CD14-positive monocyte (primary cell): ENCODE measurements at regions not wholly inside any gene's neighbourhood (a gene's known extent, or its start where the extent isn't known, plus 50 kb on each side); places are given as distances from the start of the nearest gene placed in this dataset.

Experiments used
- DNase-seq, 3 donors: peaks; one replicate each; pipeline ENCODE4 v3.0.0-alpha.2; 2011 to 2022
- H2AFZ ChIP-seq: 2 replicates; pipeline ENCODE4 v1.6.0; 2012; ENCODE audit warnings: mild to moderate bottlenecking, low read depth, low read length, inconsistent platforms; ENCODE audit not compliant: insufficient read depth, poor library complexity, severe bottlenecking
- H3K27ac ChIP-seq, 2 donors: 1 replicate in 1 of 2; 2 replicates in 1 of 2; pipeline ENCODE4 v1.5.1; 2012 to 2013; ENCODE audit warnings: low read length in 2 of 2, control low read depth in 1 of 2, inconsistent platforms in 1 of 2, low read depth in 1 of 2, mild to moderate bottlenecking in 1 of 2
- H3K27me3 ChIP-seq, 2 donors: one replicate each; pipeline versions ENCODE4 v1.6.0 to v1.6.1; 2011 to 2013; ENCODE audit warnings: low read length in 2 of 2; ENCODE audit not compliant: control insufficient read depth in 2 of 2, insufficient read depth in 2 of 2
- H3K36me3 ChIP-seq, 2 donors: replicated peaks in 1 of 2; 1 replicate in 1 of 2; 2 replicates in 1 of 2; pipeline versions ENCODE4 v1.5.1 to v1.6.1; 2012 to 2013; ENCODE audit warnings: low read length in 2 of 2, control low read depth in 1 of 2, inconsistent platforms in 1 of 2, mild to moderate bottlenecking in 1 of 2; ENCODE audit not compliant: insufficient read depth in 2 of 2, control insufficient read depth in 1 of 2
- H3K4me1 ChIP-seq, 2 donors: 1 replicate in 1 of 2; 2 replicates in 1 of 2; pipeline versions ENCODE4 v1.5.1 to v1.6.1; 2012 to 2013; ENCODE audit warnings: low read length in 2 of 2, control low read depth in 1 of 2, inconsistent platforms in 1 of 2, mild to moderate bottlenecking in 1 of 2, moderate library complexity in 1 of 2; ENCODE audit not compliant: insufficient read depth in 2 of 2, control insufficient read depth in 1 of 2
- H3K4me2 ChIP-seq: replicated peaks from 2 replicates; pipeline ENCODE3; 2012; ENCODE audit warnings: low read length, moderate library complexity, mild to moderate bottlenecking; ENCODE audit not compliant: poor library complexity, severe bottlenecking; ENCODE audit errors: extremely low read depth
- H3K4me3 ChIP-seq, 3 experiments: fragments of 200-600 bp in 1 of 3; sonication (generic) in 1 of 3; replicated peaks in 1 of 3; 1 replicate in 2 of 3; 2 replicates in 1 of 3; pipeline ENCODE4 v1.5.1; 2011 to 2013; ENCODE audit warnings: low read length in 3 of 3, mild to moderate bottlenecking in 3 of 3, control low read depth in 2 of 3, low read depth in 2 of 3, inconsistent platforms in 1 of 3, moderate library complexity in 1 of 3
- H3K79me2 ChIP-seq: 2 replicates; pipeline ENCODE4 v1.6.0; 2012; ENCODE audit warnings: mild to moderate bottlenecking, control low read depth, inconsistent platforms, low read length, moderate library complexity; ENCODE audit not compliant: insufficient read depth
- H3K9ac ChIP-seq: 2 replicates; pipeline ENCODE4 v1.6.0; 2017; ENCODE audit warnings: low read length, mild to moderate bottlenecking; ENCODE audit not compliant: insufficient read depth, poor library complexity, severe bottlenecking
- H3K9me3 ChIP-seq, 2 donors: replicated peaks in 1 of 2; 1 replicate in 1 of 2; 2 replicates in 1 of 2; pipeline versions ENCODE4 v1.5.1 to v1.6.1; 2012 to 2013; ENCODE audit warnings: low read length in 2 of 2, control low read depth in 1 of 2; ENCODE audit not compliant: control insufficient read depth in 1 of 2, insufficient read depth in 1 of 2
- H4K20me1 ChIP-seq: 2 replicates; pipeline ENCODE4 v1.6.0; 2012; ENCODE audit warnings: mild to moderate bottlenecking, low read length, control low read depth, moderate library complexity; ENCODE audit not compliant: insufficient read depth
- H3K27ac Mint-ChIP-seq, 7 donors: one replicate each; pipeline ENCODE4 v1.8.0; 2020; ENCODE audit warnings: mild to moderate bottlenecking in 7 of 7, mixed read lengths in 7 of 7, moderate library complexity in 6 of 7, inconsistent platforms in 2 of 7
- H3K27me3 Mint-ChIP-seq, 3 donors: one replicate each; pipeline ENCODE4 v1.8.0; 2021 to 2022; ENCODE audit warnings: low read depth in 3 of 3, mild to moderate bottlenecking in 3 of 3, mixed read lengths in 3 of 3, moderate library complexity in 3 of 3, inconsistent platforms in 1 of 3
- H3K36me3 Mint-ChIP-seq, 2 donors: one replicate each; pipeline ENCODE4 v1.8.0; 2020; ENCODE audit warnings: mixed read lengths in 2 of 2, inconsistent platforms in 1 of 2, mild to moderate bottlenecking in 1 of 2
- H3K4me1 Mint-ChIP-seq: one replicate; pipeline ENCODE4 v1.8.0; 2020; ENCODE audit warnings: mild to moderate bottlenecking, mixed read lengths
- H3K4me3 Mint-ChIP-seq, 2 donors: one replicate each; pipeline ENCODE4 v1.8.0; 2020; ENCODE audit warnings: mild to moderate bottlenecking in 2 of 2, mixed read lengths in 2 of 2, moderate library complexity in 1 of 2
- H3K9me3 Mint-ChIP-seq, 7 donors: one replicate each; pipeline ENCODE4 v1.8.0; 2020 to 2022; ENCODE audit warnings: mixed read lengths in 7 of 7, mild to moderate bottlenecking in 6 of 7, moderate library complexity in 6 of 7, inconsistent platforms in 2 of 7
- whole genome bisulfite sequencing: methylation state at CpG from one replicate; pipeline ENCODE4 v1.1.5; 2013; ENCODE audit warnings: missing lambda C conversion rate; ENCODE audit not compliant: insufficient coverage; 5-methylcytosine and 5-hydroxymethylcytosine counted together
- intact Hi-C, 2 donors: fragments of 100-400 bp; cut with micrococcal nuclease; formaldehyde crosslinking; loops; one replicate each; pipeline versions ENCODE4 v1.15.0 to v1.15.1; 2023
- TF ChIP-seq, protein P1 (sequence below): fragments of 200-600 bp; IDR thresholded peaks from one replicate; pipeline ENCODE4 v1.8.0; 2022; ENCODE audit warnings: antibody characterized with exemption, mild to moderate bottlenecking

DNA sequence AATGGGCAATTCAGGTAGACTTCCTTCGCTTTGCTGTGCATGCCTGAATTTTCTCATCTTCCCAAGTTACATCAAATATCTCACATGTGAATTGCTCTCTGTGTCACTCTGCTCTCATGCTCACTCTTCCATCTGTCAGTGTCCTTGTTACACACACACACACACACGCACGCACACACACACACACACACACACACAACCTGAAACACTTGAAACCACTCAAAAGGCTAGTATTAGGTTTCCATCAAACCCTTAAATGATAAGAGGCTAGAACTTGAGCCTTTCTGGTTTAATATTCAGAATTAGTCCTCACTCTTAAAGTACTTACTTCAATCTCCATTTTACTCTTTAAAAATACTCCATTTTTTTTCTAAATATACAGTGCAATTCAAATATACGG is 282.4 kb downstream of the C11orf87 start:
- no peaks in the 10 kb centered on the region for H4K20me1 ChIP-seq
- no peak overlapping the region for H3K4me2 ChIP-seq
- H3K27ac ChIP-seq = no peak overlapping the region
- H3K4me3 ChIP-seq = no peak overlapping the region
- TF ChIP-seq, protein P1, sequence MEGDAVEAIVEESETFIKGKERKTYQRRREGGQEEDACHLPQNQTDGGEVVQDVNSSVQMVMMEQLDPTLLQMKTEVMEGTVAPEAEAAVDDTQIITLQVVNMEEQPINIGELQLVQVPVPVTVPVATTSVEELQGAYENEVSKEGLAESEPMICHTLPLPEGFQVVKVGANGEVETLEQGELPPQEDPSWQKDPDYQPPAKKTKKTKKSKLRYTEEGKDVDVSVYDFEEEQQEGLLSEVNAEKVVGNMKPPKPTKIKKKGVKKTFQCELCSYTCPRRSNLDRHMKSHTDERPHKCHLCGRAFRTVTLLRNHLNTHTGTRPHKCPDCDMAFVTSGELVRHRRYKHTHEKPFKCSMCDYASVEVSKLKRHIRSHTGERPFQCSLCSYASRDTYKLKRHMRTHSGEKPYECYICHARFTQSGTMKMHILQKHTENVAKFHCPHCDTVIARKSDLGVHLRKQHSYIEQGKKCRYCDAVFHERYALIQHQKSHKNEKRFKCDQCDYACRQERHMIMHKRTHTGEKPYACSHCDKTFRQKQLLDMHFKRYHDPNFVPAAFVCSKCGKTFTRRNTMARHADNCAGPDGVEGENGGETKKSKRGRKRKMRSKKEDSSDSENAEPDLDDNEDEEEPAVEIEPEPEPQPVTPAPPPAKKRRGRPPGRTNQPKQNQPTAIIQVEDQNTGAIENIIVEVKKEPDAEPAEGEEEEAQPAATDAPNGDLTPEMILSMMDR = no peak
- peaks cover 3 to 6% (median 3%) of the 10 kb centered on the region in 3 donors for H3K27me3 Mint-ChIP-seq
- H3K27me3 ChIP-seq = peaks cover 0 to 2% of the 10 kb centered on the region in 2 donors
- intact Hi-C loops = no loop called here
- H3K9me3 Mint-ChIP-seq = no peaks in the 10 kb centered on the region
- no peaks in the 10 kb centered on the region for H3K9me3 ChIP-seq
- no peak overlapping the region for H2AFZ ChIP-seq
- H3K36me3 Mint-ChIP-seq = no peaks in the 10 kb centered on the region
- no peaks in the 10 kb centered on the region for H3K4me1 ChIP-seq
- DNase-seq = no peak
- no peaks in the 10 kb centered on the region for H3K36me3 ChIP-seq
- no peaks in the 10 kb centered on the region for H3K4me1 Mint-ChIP-seq
- no peaks in the 10 kb centered on the region for H3K79me2 ChIP-seq
- no peak overlapping the region for H3K27ac Mint-ChIP-seq
- H3K9ac ChIP-seq = no peak overlapping the region
- H3K4me3 Mint-ChIP-seq = no peak overlapping the region
- WGBS = 47% methylated on average over 3 of the region's 4 CpGs

DNA sequence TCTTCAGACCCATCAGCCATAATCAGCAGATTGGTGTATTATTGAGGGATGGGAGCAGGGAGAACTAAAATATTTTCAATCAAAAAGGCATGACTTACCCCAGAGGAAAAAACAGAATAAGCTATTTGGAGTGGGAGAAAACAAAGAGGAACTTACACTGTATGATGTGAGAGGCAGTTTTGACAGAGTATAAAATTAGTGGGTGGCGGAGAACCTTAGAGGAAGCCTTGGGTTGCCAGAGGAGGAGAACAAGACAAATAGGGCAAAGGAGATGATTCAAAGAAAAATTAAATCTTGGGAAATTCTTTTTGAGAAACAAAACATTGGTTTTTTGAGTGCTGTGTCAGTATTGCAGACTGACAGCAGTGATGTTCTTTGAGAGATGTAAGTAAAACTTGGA is 285.0 kb downstream of the C11orf87 start:
- peaks cover 0 to 2% of the 10 kb centered on the region in 2 donors for H3K27me3 ChIP-seq
- no peak overlapping the region for H3K27ac ChIP-seq
- Mint-ChIP-seq H3K4me1 (no peaks in the 10 kb centered on the region), H3K27me3 (peaks cover 1 to 8% (median 4%) of the 10 kb centered on the region in 3 donors), H3K36me3 (no peaks in the 10 kb centered on the region), H3K4me3 (no peak overlapping the region), H3K9me3 (peaks cover 0 to 4% (median 0%) of the 10 kb centered on the region in 7 donors), H3K27ac (no peak overlapping the region)
- DNase-seq = no peak
- 71% methylated on average over 1 of the region's 1 CpG for WGBS
- H3K79me2 ChIP-seq = no peaks in the 10 kb centered on the region
- no peaks in the 10 kb centered on the region for H3K4me1 ChIP-seq
- H3K36me3 ChIP-seq = no peaks in the 10 kb centered on the region
- intact Hi-C loops = no loop called here
- H2AFZ ChIP-seq = no peak overlapping the region
- no peak overlapping the region for H3K9ac ChIP-seq
- no peak overlapping the region for H3K4me2 ChIP-seq
- no peak overlapping the region for H3K4me3 ChIP-seq
- H3K9me3 ChIP-seq = no peaks in the 10 kb centered on the region
- H4K20me1 ChIP-seq = no peaks in the 10 kb centered on the region
- TF ChIP-seq, protein P1 = no peak
